ENCODE measurements at regions not wholly inside any gene's neighbourhood (a gene's known extent, or its start where the extent isn't known, plus 50 kb on each side); places are given as distances from the start of the nearest gene placed in this dataset.
"Not testable (repeated sequence)": the region's sequence is repeated elsewhere in the genome, so short reads cannot be mapped to it uniquely, and the experiment has no call there.

DNA sequence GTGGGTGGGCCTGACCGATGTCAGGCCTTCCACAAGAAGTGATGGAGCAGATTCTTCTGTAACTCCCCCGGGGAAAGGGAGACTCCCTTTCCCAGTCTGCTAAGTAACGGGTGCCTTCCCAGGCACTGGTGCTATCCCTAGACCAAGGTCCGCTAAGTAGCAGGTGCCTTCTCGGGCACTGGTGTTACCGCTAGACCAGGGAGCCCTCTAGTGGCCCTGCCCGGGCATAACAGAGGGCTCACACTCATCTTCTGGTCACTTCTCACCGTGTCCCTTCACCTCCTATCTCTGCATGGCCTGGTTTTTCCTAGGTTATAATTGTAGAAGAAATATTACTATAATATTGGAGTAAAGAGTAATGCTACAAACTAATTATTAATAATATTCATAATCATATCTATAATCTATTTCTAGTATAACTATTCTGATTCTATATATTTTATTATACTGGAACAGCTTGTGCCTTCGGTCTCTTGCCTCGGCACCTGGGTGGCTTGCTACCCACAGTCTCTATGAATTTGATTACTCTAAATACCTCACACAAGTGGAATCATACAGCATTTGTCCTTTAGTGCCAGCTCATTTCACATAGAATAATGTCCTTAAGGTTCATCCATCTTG is 1378.7 kb downstream of the XPNPEP1 start:
- 30 to 31% methylated on average over 10 of the region's 10 CpGs for WGBS, 2 donors
- Histone ChIP-seq H3K27me3 (no peaks in the 10 kb centered on the region), H3K36me3 (no peaks in the 10 kb centered on the region), H3K27ac (no peak overlapping the region), H3K4me1 (no peaks in the 10 kb centered on the region), H3K4me3 (no peak overlapping the region), H3K9me3 (no peaks in the 10 kb centered on the region)
- DNase-seq (ENCODE audit: low spot score in 2 of 2) = peak; percentile 31 to 50
- no peak for TF ChIP-seq POLR2A (IDR thresholded peaks at IDR 0.05)
- TF ChIP-seq, protein P1, sequence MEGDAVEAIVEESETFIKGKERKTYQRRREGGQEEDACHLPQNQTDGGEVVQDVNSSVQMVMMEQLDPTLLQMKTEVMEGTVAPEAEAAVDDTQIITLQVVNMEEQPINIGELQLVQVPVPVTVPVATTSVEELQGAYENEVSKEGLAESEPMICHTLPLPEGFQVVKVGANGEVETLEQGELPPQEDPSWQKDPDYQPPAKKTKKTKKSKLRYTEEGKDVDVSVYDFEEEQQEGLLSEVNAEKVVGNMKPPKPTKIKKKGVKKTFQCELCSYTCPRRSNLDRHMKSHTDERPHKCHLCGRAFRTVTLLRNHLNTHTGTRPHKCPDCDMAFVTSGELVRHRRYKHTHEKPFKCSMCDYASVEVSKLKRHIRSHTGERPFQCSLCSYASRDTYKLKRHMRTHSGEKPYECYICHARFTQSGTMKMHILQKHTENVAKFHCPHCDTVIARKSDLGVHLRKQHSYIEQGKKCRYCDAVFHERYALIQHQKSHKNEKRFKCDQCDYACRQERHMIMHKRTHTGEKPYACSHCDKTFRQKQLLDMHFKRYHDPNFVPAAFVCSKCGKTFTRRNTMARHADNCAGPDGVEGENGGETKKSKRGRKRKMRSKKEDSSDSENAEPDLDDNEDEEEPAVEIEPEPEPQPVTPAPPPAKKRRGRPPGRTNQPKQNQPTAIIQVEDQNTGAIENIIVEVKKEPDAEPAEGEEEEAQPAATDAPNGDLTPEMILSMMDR (IDR thresholded peaks at IDR 0.05) = peak; percentile 48 to 83 (median 73)

DNA sequence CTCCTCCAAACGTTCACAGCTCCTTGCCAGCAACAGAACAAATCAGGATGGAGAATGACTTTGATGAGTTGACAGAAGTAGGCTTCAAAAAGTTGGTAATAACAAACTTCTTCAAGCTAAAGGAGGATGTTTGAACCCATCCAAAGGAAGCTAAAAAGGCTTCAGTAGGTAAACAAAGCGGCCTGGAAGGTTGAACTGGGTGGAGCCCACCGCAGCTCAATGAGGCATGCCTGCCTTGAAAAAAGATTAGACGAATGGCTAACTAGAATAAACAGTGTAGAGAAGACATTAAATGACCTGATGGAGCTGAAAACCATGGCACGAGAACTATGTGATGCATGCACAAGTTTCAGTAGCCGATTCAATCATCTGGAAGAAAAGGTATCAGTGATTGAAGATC is 1369.0 kb upstream of the SORCS1 start:
- H3K4me3 ChIP-seq; H3K36me3 ChIP-seq; DNase-seq (ENCODE audit: low spot score in 2 of 2); H3K27ac ChIP-seq; H3K4me1 ChIP-seq; H3K27me3 ChIP-seq: not testable (repeated sequence)
- H3K9me3 ChIP-seq = peaks cover 0 to 20% (median 0%) of the 10 kb centered on the region in 4 donors
- 88 to 90% methylated on average over 6 of the region's 6 CpGs for WGBS, 2 donors

DNA sequence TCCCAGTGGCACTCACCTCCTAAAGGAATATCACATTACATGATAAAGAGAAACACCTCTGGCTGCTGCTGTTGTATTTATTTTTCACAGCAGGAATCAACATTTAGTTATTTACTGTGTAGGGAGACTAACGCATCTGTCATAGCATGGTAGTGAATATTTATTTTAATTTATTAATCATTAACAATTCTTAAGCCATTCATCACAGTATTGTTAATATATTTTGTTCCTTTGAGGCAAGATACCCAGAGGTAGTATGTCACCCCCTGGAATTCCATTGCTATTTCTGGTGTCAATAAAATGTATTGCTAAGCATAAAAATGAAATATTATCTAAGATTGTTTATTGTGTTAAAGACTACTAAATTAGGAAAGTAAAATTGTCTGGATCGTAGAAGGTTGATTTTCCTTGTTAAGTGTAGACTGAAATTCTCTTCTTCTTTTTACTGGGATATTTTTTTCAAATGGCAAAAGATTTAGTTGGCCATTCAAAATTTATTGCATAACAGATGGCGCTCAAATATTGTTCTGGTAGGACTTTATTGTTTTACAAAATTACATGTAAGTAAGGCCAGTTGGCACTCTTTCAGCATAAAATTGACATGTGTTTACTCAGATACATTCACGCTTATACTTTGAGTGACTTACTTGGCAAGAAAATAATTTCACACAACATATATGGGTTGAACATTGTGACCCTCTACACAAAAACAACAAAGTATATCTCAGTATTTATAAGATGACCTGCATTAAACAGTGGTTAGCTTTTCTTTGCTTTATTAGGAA is 1358.7 kb upstream of the SORCS1 start:
- TF ChIP-seq, protein P1 (IDR thresholded peaks at IDR 0.05) = no peak
- no peaks in the 10 kb centered on the region for H3K27me3 ChIP-seq
- H3K36me3 ChIP-seq = no peaks in the 10 kb centered on the region
- no peak overlapping the region for H3K27ac ChIP-seq
- no peak overlapping the region for H3K4me3 ChIP-seq
- no peak for DNase-seq (ENCODE audit: low spot score in 2 of 2)
- 72 to 85% methylated on average over 4 of the region's 4 CpGs for WGBS, 2 donors
- H3K9me3 ChIP-seq = no peaks in the 10 kb centered on the region
- no peaks in the 10 kb centered on the region for H3K4me1 ChIP-seq

DNA sequence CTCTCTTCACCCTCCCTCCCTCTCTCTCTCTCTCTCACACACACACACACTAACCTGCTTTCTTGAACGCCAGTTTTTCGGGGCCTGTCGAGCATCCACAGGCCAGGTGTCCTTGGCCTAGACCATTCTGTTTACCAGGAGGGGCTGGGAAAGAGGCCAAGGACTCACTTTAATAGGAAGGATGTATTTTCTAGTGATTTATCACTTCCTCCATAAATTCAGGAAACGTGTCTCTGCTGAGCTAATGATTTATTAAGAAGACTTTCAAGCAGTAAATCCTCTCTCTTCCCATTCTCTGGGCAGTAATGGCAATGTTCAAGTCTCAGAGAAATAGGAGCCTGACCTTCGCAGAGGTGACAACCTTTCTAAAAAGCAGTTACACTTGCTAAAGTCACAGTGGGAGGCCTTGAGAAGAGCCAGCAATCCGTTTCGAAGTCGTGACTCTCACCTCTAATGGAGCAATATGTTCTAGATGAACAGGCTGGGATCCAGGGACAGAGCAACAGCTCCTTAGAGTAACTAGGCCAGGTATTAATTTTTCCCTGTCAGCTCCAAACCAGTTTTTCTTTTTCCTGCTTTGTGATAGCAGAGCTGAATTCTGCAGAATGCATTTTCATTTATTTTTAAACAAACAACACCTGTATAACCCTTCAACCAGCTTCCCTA is 1357.5 kb upstream of the SORCS1 start:
- H3K27ac ChIP-seq = no peak overlapping the region
- no peaks in the 10 kb centered on the region for H3K4me1 ChIP-seq
- no peaks in the 10 kb centered on the region for H3K27me3 ChIP-seq
- TF ChIP-seq, protein P1 (IDR thresholded peaks at IDR 0.05) = no peak
- no peak for TF ChIP-seq POLR2A (IDR thresholded peaks at IDR 0.05)
- no peak for TF ChIP-seq EP300 (IDR thresholded peaks at IDR 0.05)
- no peaks in the 10 kb centered on the region for H3K36me3 ChIP-seq
- 36 to 39% methylated on average over 8 of the region's 8 CpGs for WGBS, 2 donors
- H3K9me3 ChIP-seq = no peaks in the 10 kb centered on the region
- no peak overlapping the region for H3K4me3 ChIP-seq
- no peak for DNase-seq (ENCODE audit: low spot score in 2 of 2)

DNA sequence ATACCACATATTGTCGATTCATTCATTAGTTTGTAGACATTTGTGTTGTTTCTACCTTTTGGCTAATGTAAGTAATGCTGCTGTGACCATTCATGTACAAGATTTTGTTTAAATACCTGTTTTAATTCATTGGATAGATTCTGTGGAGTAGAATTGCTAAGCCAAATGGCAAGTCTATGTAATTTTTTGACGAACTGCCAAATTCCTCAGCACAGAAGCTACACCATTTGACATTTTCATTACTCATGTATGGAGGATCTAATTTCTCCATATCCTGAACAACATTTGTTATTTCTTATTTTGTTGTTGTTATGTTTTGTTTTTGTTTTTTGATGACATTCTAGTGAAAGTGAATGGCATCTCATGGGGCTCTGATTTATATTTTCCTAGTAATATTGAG is 1351.3 kb upstream of the SORCS1 start:
- H3K9me3 ChIP-seq = no peaks in the 10 kb centered on the region
- H3K27me3 ChIP-seq = no peaks in the 10 kb centered on the region
- no peak overlapping the region for H3K27ac ChIP-seq
- TF ChIP-seq, protein P1 (IDR thresholded peaks at IDR 0.05) = no peak
- TF ChIP-seq EP300 (IDR thresholded peaks at IDR 0.05) (no peak), POLR2A (IDR thresholded peaks at IDR 0.05) (no peak)
- no peak overlapping the region for H3K4me3 ChIP-seq
- no peaks in the 10 kb centered on the region for H3K36me3 ChIP-seq
- DNase-seq (ENCODE audit: low spot score in 2 of 2) = no peak
- H3K4me1 ChIP-seq = no peaks in the 10 kb centered on the region
- WGBS, 2 donors = 73 to 82% methylated on average over 2 of the region's 2 CpGs

All from tibial nerve (tissue), 4 donors.